ENCODE measurements at regions not wholly inside any gene's neighbourhood (a gene's known extent, or its start where the extent isn't known, plus 50 kb on each side); places are given as distances from the start of the nearest gene placed in this dataset.
"Not testable (repeated sequence)": the region's sequence is repeated elsewhere in the genome, so short reads cannot be mapped to it uniquely, and the experiment has no call there.

- DNase-seq (ENCODE audit: low spot score) = no peak
These were observed 654.1 kb upstream of the MARCKS start for GRCh38 chr6:113202852-113203714.

- no peak for DNase-seq (ENCODE audit: low spot score)
These were observed 653.4 kb upstream of the MARCKS start for GRCh38 chr6:113203715-113204110.

DNA sequence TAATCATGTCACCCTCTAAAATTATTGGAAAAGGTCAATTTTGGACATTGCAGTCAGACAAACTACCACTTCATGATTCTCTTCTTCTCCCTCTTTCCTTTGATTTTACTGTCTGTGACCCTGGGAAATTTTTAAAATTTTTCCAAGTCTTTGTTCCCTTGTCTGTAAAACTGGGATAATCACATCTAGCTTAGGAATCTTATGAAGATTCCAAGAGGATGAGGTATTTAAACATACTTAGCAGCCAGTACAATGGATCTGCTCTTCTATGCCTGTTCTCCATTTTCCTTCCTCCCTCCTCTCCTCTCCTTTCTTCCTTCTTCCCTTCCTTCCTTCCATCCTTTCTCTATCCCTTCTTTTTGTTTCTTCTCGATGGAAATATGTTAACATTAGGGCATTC is 651.6 kb upstream of the MARCKS start:
- DNase-seq (ENCODE audit: low spot score) = no peak

GRCh38 chr6:113208726-113209125 is 648.4 kb upstream of the MARCKS start:
- no peak for DNase-seq (ENCODE audit: low spot score)

GRCh38 chr6:113209315-113209714 is 647.8 kb upstream of the MARCKS start:
- no peak for DNase-seq (ENCODE audit: low spot score)

DNA sequence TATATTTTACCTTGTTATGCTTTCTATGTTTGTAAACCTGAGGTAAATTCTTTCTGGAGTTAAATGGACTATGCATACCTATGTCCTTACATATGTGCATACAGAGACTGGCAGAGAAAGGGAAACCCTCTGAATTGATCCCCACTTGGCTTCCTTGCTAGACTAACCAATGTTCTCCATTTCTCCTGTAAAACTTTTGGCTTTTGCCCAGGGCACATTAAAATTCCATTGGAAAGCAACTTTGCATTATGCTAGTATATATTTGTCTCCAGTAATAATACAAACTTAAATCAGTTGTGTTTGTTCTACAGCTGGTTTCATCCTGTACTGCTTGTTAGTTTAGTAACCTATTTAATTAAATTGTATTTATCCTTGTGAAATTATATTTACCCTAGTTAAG is 646.0 kb upstream of the MARCKS start:
- no peak for DNase-seq (ENCODE audit: low spot score)

DNA sequence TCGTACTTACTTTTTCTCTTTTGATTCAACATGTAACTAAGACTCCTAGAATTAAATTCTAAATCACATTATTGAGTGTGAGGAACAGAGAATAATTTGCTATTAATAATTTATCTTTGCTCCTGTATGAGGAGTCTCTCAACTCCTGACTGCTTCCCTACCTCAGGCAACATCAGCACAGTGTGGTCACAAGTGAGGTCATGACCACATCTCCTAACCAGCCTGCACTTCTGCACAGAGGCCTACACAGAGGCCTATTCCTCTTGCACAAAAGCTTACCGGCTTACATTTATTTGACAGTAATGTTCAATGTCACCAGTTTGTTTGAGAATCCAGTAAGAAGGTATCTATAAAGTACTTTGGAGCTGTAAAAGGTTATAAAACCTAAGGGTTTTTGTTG is 637.4 kb upstream of the MARCKS start:
- no peak for DNase-seq (ENCODE audit: low spot score)

DNA sequence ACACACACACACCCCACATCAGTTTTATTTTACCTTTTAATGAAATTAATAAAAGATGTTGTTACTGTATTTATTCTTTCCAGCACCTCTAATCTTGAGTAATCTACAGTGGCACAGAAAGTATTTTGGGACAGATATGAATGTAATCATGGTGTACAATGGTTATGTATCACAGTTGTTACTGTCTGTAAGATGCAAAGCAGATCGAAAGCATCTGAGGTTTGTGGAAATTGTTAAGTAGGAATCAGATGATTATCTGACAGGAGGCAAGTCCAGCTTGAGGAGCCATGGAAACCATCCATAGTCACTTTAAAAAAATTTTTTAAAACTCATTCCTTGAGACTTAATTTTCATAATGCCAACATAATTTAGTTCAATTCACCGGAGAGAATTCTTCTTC is 636.3 kb upstream of the MARCKS start:
- DNase-seq (ENCODE audit: low spot score) = no peak

GRCh38 chr6:113221850-113222249 is 635.3 kb upstream of the MARCKS start:
- no peak for DNase-seq (ENCODE audit: low spot score)

DNA sequence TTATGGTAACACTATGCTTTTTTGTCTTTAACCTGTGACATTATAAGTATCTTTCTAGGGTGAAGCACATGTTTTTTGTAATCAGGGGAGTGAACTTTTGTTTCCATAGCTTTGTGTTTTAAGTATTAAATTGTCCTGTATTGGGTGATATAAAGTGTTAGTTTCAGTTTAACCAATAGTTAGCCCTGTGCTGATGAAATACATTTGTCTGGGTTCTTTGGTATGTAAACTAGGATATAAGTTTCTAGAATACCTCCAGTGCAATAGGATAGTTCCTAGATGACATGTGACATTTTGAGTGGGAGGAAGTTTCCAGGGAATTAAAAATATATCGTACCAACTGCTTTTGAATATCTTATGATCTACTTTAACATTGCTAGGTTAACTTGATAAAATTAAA is 611.0 kb upstream of the MARCKS start:
- DNase-seq (ENCODE audit: low spot score) = no peak

- no peak for DNase-seq (ENCODE audit: low spot score)
These were observed 608.6 kb upstream of the MARCKS start for GRCh38 chr6:113248532-113248931.

DNA sequence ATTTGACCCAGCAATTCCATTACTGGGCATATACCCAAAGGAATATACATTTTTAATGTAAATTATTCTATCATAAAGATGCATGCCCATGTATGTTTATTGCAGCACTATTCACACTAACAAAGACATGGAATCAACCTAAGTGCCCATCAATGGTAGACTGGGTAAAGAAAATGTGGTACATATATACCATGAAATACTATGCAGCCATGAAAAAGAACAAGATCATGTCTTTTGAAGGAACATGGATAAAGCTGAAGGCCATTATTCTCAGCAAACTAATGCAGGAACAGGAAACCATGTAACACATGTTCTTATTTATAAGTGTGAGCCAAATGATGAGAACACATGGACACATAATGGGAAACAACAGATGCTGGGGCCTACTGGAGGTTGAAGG is 603.0 kb upstream of the MARCKS start:
- not testable (repeated sequence) for DNase-seq (ENCODE audit: low spot score)

GRCh38 chr6:113258771-113259170 is 598.4 kb upstream of the MARCKS start:
- DNase-seq (ENCODE audit: low spot score) = no peak

DNA sequence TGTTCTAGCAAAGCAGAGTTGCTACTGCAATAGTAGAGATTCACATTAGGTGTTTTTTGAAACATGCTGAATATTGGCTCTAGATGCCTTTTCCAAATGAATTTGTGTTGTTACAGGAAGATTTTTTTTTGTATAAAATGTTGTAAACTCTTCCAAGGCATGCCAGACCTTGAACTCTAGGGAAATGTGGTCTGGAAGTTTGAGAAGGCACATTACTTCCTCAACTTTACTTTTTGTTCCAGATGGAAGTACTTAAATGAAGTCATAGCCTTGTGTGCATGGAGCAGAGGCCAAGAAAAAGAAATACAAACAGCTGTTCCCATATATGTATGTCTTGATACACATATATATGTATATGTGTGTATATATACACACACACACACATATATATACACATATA is 585.7 kb upstream of the MARCKS start:
- DNase-seq (ENCODE audit: low spot score) = no peak

DNA sequence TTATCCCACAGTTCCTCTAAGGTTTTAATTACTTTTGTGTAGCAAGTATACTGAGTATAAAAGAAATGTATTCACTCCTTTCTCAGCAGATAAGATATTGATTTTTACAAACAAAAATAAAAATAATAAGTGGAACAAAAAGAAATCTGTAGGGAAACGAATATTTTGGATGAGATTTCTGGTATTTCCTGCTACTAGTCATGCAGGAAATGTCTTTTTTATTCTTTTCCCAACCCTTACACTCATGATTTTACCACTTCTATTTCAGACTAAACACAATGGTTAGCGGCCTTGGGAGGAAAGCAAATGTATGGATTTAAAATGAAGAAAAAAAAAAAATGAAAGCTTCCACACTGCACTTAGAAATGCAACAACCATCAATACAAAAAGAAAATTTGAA is 580.5 kb upstream of the MARCKS start:
- DNase-seq (ENCODE audit: low spot score) = no peak

DNA sequence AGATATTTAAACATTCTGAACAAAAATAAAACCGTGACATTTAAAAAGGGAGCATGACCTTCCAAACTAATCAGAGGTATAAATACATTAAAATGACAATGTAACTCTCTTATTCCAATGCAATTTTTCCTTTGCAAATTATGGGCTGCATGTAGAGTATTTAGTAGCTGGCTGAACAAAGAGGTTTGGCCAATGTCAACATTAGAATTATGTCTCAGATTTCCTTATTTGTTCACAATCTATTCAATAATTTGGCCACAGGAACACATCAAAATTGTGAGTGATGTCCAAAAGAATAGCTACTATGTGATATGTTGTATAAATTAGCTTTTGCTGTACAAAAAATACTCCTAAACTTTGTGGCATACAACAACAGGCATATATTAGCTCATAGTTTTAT is 580.0 kb upstream of the MARCKS start:
- DNase-seq (ENCODE audit: low spot score) = no peak

DNA sequence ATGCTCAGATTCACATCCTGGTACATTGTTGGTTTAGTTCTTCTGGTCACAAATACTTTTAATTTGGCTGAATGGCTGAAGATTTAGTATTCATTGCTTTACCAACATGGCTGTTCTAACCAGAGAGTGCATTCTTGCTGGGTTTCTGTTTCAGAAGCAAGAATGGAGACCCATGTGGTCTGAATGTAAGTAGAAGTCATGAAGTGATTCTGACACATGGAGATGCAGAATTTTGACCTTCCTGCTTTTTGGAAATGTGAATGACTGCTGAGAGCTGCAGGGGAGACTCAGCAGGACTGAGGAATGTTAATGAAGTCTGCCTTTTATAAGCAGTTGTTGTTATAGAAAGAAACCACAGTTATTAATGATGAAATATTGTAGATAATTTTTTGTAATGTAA is 576.1 kb upstream of the MARCKS start:
- no peak for DNase-seq (ENCODE audit: low spot score)

DNA sequence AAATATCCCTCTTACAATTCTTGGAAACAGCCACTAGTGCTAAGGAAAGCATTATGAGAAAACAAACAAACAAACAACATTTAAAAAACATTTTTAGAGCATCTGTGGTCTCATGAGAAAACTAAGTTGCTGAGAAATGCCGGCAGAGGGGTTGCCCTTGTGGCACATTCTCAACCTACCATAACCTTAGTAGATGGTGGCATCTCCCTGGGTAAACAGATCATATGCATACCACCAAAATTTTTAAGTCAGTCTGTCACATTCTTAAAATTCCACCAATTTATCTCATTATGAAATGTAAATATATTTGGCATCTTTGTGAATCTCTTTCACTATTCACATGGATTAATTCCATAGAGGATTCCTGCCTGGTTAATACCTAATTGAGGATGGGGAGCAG is 575.7 kb upstream of the MARCKS start:
- no peak for DNase-seq (ENCODE audit: low spot score)

DNA sequence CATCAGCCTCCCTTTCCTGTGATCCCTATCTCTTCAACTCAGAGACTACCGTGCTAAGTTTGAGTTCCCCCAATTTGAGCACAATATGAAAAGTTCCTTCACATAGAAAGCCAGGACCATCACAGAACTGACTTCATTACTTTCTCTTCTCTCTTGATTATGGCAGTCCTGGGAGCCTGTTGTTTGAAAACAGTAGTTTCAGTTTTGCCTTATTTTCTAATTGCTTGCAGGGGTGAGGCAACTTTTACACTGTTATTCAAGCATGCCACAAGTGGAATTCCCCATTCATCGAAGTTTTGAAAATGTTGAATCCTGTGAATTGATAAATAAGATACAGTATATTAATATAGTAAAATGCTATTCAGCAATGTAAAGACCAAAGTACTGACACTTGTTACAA is 569.7 kb upstream of the MARCKS start:
- no peak for DNase-seq (ENCODE audit: low spot score)

- no peak for DNase-seq (ENCODE audit: low spot score)
These were observed 568.7 kb upstream of the MARCKS start for GRCh38 chr6:113288409-113288808.

GRCh38 chr6:113289166-113289565 is 568.0 kb upstream of the MARCKS start:
- DNase-seq (ENCODE audit: low spot score) = no peak

DNA sequence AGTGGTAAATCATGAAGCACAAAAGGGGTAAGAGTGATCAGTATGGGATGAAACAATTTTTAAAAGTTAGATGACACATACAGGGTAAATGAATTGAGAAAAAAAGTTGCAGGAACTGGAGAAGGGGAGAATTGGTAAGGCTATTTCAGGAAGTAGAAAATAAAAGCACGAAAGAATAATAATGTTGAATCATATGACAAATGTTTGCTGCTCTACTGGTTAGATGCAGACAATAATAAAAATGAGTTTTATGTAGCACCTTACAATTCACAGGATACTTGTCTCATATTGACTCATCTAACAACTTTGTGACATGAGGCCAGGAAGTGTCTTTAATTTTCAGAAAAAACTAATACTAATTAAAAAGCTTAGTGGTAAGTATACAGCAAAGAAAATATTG is 566.5 kb upstream of the MARCKS start:
- DNase-seq (ENCODE audit: low spot score) = no peak

- DNase-seq (ENCODE audit: low spot score) = no peak
These were observed 565.2 kb upstream of the MARCKS start for GRCh38 chr6:113291751-113292445.
